ENCODE measurements at regions not wholly inside any gene's neighbourhood (a gene's known extent, or its start where the extent isn't known, plus 50 kb on each side); places are given as distances from the start of the nearest gene placed in this dataset.

GRCh38 chr1:5311634-5312292 lies 657.4 kb downstream of the AJAP1 start:
- Histone ChIP-seq H3K27me3 (peaks cover 0 to 57% (median 0%) of the 10 kb centered on the region in 3 donors), H3K27ac (no peak overlapping the region), H3K9me3 (no peaks in the 10 kb centered on the region), H3K4me3 (no peak overlapping the region), H3K4me1 (no peaks in the 10 kb centered on the region), H3K36me3 (no peaks in the 10 kb centered on the region)
- 52 to 57% (median 55%) methylated on average over 11 of the region's 11 CpGs for WGBS, 5 donors
- TF ChIP-seq POLR2AphosphoS5 (IDR thresholded peaks at IDR 0.05): no peak
- no peak for TF ChIP-seq EP300 (IDR thresholded peaks at IDR 0.05)
- TF ChIP-seq POLR2A (IDR thresholded peaks at IDR 0.05): no peak
- no peak for TF ChIP-seq CTCF (IDR thresholded peaks at IDR 0.05)
- no peak for DNase-seq
- intact Hi-C loops (cut with DNase I; ENCODE audit: low total_unique reads): no loop called here

GRCh38 chr1:5311147-5311546 lies 656.7 kb downstream of the AJAP1 start:
- Histone ChIP-seq H3K27ac (no peak overlapping the region), H3K4me3 (no peak overlapping the region), H3K9me3 (no peaks in the 10 kb centered on the region), H3K4me1 (no peaks in the 10 kb centered on the region), H3K36me3 (no peaks in the 10 kb centered on the region), H3K27me3 (peaks cover 0 to 51% (median 0%) of the 10 kb centered on the region in 3 donors)
- DNase-seq: no peak
- no peak for TF ChIP-seq POLR2AphosphoS5 (IDR thresholded peaks at IDR 0.05)
- TF ChIP-seq EP300 (IDR thresholded peaks at IDR 0.05): no peak
- no peak for TF ChIP-seq CTCF (IDR thresholded peaks at IDR 0.05)
- TF ChIP-seq POLR2A (IDR thresholded peaks at IDR 0.05): no peak
- intact Hi-C loops (cut with DNase I; ENCODE audit: low total_unique reads): no loop called here
- 62 to 86% (median 65%) methylated on average over 9 to 12 of the region's 12 CpGs for WGBS, 5 donors

- DNase-seq: no peak
- H3K36me3 ChIP-seq: no peaks in the 10 kb centered on the region
- no peak overlapping the region for H3K4me3 ChIP-seq
- intact Hi-C loops (cut with DNase I; ENCODE audit: low total_unique reads): no loop called here
- no peaks in the 10 kb centered on the region for H3K9me3 ChIP-seq
- no peaks in the 10 kb centered on the region for H3K4me1 ChIP-seq
- H3K27ac ChIP-seq: no peak overlapping the region
- TF ChIP-seq CTCF (IDR thresholded peaks at IDR 0.05) (no peak), EP300 (IDR thresholded peaks at IDR 0.05) (no peak), POLR2AphosphoS5 (IDR thresholded peaks at IDR 0.05) (no peak), POLR2A (IDR thresholded peaks at IDR 0.05) (no peak)
- WGBS, 5 donors: 53 to 82% (median 69%) methylated on average over 6 of the region's 6 CpGs
- peaks cover 0 to 39% (median 0%) of the 10 kb centered on the region in 3 donors for H3K27me3 ChIP-seq
These were observed 653.8 kb downstream of the AJAP1 start for GRCh38 chr1:5308249-5308648.

- WGBS, 5 donors: 69 to 73% (median 71%) methylated on average over 6 of the region's 6 CpGs
These were observed 650.3 kb downstream of the AJAP1 start for GRCh38 chr1:5304702-5305101.

More at GRCh38 chr1:5304702-5305101, 650.3 kb downstream of the AJAP1 start:
- H3K4me3 ChIP-seq: no peak overlapping the region
- DNase-seq: no peak
- H3K4me1 ChIP-seq: no peaks in the 10 kb centered on the region
- intact Hi-C loops (cut with DNase I; ENCODE audit: low total_unique reads): no loop called here
- peaks cover 0 to 7% (median 0%) of the 10 kb centered on the region in 3 donors for H3K27me3 ChIP-seq
- H3K27ac ChIP-seq: no peak overlapping the region
- TF ChIP-seq POLR2AphosphoS5 (IDR thresholded peaks at IDR 0.05) (no peak), EP300 (IDR thresholded peaks at IDR 0.05) (no peak), POLR2A (IDR thresholded peaks at IDR 0.05) (no peak), CTCF (IDR thresholded peaks at IDR 0.05) (no peak)
- no peaks in the 10 kb centered on the region for H3K36me3 ChIP-seq
- no peaks in the 10 kb centered on the region for H3K9me3 ChIP-seq
